ENCODE measurements at regions not wholly inside any gene's neighbourhood (a gene's known extent, or its start where the extent isn't known, plus 50 kb on each side); places are given as distances from the start of the nearest gene placed in this dataset.

GRCh38 chr5:165720901-165721300 lies 2215.5 kb downstream of the MAT2B start:
- Histone ChIP-seq H3K4me3 (ENCODE audit: low read length) (no peak overlapping the region), H3K9ac (ENCODE audit: extremely low read depth, low read length, poor library complexity, severe bottlenecking) (no peak overlapping the region), H3K4me1 (ENCODE audit: control insufficient read depth, insufficient read depth, low read length) (no peaks in the 10 kb centered on the region), H3K36me3 (ENCODE audit: control insufficient read depth, insufficient read depth, low read length) (no peaks in the 10 kb centered on the region), H3K27me3 (ENCODE audit: control insufficient read depth, insufficient read depth, low read length, poor library complexity, severe bottlenecking) (no peaks in the 10 kb centered on the region), H3K9me3 (ENCODE audit: control insufficient read depth, low read length) (peaks cover 5% of the 10 kb centered on the region), H3K27ac (ENCODE audit: low read depth, low read length) (no peak overlapping the region)
- no peak overlapping the region for H3K27ac Mint-ChIP-seq
- no peaks in the 10 kb centered on the region for H3K27me3 Mint-ChIP-seq (ENCODE audit: insufficient read depth)
- WGBS, 2 experiments (ENCODE audit: insufficient coverage in 1 of 2, insufficient read length in 1 of 2) = 86 to 96% methylated on average over 2 to 3 of the region's 3 CpGs
- no peaks in the 10 kb centered on the region for H3K9me3 Mint-ChIP-seq
- no peaks in the 10 kb centered on the region for H3K4me1 Mint-ChIP-seq
- no peak for DNase-seq
- no peak for TF ChIP-seq CTCF (conservative IDR thresholded peaks at IDR 0.05)
- H3K36me3 Mint-ChIP-seq (ENCODE audit: low read depth) = no peaks in the 10 kb centered on the region
- no peak overlapping the region for H3K4me3 Mint-ChIP-seq

GRCh38 chr5:165722401-165722800 lies 2217.0 kb downstream of the MAT2B start:
- H3K36me3 Mint-ChIP-seq (ENCODE audit: low read depth) = no peaks in the 10 kb centered on the region
- H3K4me1 Mint-ChIP-seq = no peaks in the 10 kb centered on the region
- H3K27ac Mint-ChIP-seq = no peak overlapping the region
- Histone ChIP-seq H3K27me3 (ENCODE audit: control insufficient read depth, insufficient read depth, low read length, poor library complexity, severe bottlenecking) (no peaks in the 10 kb centered on the region), H3K9ac (ENCODE audit: extremely low read depth, low read length, poor library complexity, severe bottlenecking) (no peak overlapping the region), H3K36me3 (ENCODE audit: control insufficient read depth, insufficient read depth, low read length) (no peaks in the 10 kb centered on the region), H3K9me3 (ENCODE audit: control insufficient read depth, low read length) (peaks cover 5% of the 10 kb centered on the region), H3K27ac (ENCODE audit: low read depth, low read length) (no peak overlapping the region), H3K4me3 (ENCODE audit: low read length) (no peak overlapping the region), H3K4me1 (ENCODE audit: control insufficient read depth, insufficient read depth, low read length) (no peaks in the 10 kb centered on the region)
- no peak for TF ChIP-seq CTCF (conservative IDR thresholded peaks at IDR 0.05)
- 70 to 86% methylated on average over 2 of the region's 2 CpGs for WGBS, 2 experiments (ENCODE audit: insufficient coverage in 1 of 2, insufficient read length in 1 of 2)
- no peak for DNase-seq
- H3K9me3 Mint-ChIP-seq = no peaks in the 10 kb centered on the region
- no peaks in the 10 kb centered on the region for H3K27me3 Mint-ChIP-seq (ENCODE audit: insufficient read depth)
- H3K4me3 Mint-ChIP-seq = no peak overlapping the region

GRCh38 chr5:165723931-165724330 lies 2218.5 kb downstream of the MAT2B start:
- Histone ChIP-seq H3K9me3 (ENCODE audit: control insufficient read depth, low read length) (no peaks in the 10 kb centered on the region), H3K4me3 (ENCODE audit: low read length) (no peak overlapping the region), H3K9ac (ENCODE audit: extremely low read depth, low read length, poor library complexity, severe bottlenecking) (no peak overlapping the region), H3K4me1 (ENCODE audit: control insufficient read depth, insufficient read depth, low read length) (no peaks in the 10 kb centered on the region), H3K36me3 (ENCODE audit: control insufficient read depth, insufficient read depth, low read length) (no peaks in the 10 kb centered on the region), H3K27me3 (ENCODE audit: control insufficient read depth, insufficient read depth, low read length, poor library complexity, severe bottlenecking) (no peaks in the 10 kb centered on the region), H3K27ac (ENCODE audit: low read depth, low read length) (no peak overlapping the region)
- Mint-ChIP-seq H3K9me3 (no peaks in the 10 kb centered on the region), H3K4me1 (no peaks in the 10 kb centered on the region), H3K27me3 (ENCODE audit: insufficient read depth) (no peaks in the 10 kb centered on the region), H3K4me3 (no peak overlapping the region), H3K36me3 (ENCODE audit: low read depth) (no peaks in the 10 kb centered on the region), H3K27ac (no peak overlapping the region)
- 91 to 97% methylated on average over 3 to 5 of the region's 5 CpGs for WGBS, 2 experiments (ENCODE audit: insufficient coverage in 1 of 2, insufficient read length in 1 of 2)
- no peak for DNase-seq
- no peak for TF ChIP-seq CTCF (conservative IDR thresholded peaks at IDR 0.05)

Measured in endodermal cell (in vitro differentiated cells).